ENCODE measurements at regions not wholly inside any gene's neighbourhood (a gene's known extent, or its start where the extent isn't known, plus 50 kb on each side); places are given as distances from the start of the nearest gene placed in this dataset.

- TF ChIP-seq ATF5 (CRISPR knock-in tag; IDR thresholded peaks at IDR 0.05; ENCODE audit: low read depth): no peak
- no peak for TF ChIP-seq SUZ12 (IDR thresholded peaks at IDR 0.05; ENCODE audit: low read depth, low read length)
- TF ChIP-seq, protein P1, sequence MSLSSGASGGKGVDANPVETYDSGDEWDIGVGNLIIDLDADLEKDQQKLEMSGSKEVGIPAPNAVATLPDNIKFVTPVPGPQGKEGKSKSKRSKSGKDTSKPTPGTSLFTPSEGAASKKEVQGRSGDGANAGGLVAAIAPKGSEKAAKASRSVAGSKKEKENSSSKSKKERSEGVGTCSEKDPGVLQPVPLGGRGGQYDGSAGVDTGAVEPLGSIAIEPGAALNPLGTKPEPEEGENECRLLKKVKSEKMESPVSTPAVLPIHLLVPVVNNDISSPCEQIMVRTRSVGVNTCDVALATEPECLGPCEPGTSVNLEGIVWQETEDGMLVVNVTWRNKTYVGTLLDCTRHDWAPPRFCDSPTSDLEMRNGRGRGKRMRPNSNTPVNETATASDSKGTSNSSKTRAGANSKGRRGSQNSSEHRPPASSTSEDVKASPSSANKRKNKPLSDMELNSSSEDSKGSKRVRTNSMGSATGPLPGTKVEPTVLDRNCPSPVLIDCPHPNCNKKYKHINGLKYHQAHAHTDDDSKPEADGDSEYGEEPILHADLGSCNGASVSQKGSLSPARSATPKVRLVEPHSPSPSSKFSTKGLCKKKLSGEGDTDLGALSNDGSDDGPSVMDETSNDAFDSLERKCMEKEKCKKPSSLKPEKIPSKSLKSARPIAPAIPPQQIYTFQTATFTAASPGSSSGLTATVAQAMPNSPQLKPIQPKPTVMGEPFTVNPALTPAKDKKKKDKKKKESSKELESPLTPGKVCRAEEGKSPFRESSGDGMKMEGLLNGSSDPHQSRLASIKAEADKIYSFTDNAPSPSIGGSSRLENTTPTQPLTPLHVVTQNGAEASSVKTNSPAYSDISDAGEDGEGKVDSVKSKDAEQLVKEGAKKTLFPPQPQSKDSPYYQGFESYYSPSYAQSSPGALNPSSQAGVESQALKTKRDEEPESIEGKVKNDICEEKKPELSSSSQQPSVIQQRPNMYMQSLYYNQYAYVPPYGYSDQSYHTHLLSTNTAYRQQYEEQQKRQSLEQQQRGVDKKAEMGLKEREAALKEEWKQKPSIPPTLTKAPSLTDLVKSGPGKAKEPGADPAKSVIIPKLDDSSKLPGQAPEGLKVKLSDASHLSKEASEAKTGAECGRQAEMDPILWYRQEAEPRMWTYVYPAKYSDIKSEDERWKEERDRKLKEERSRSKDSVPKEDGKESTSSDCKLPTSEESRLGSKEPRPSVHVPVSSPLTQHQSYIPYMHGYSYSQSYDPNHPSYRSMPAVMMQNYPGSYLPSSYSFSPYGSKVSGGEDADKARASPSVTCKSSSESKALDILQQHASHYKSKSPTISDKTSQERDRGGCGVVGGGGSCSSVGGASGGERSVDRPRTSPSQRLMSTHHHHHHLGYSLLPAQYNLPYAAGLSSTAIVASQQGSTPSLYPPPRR (CRISPR knock-in tag; IDR thresholded peaks at IDR 0.05; ENCODE audit: borderline replicate concordance): no peak
- TF ChIP-seq PREB (CRISPR knock-in tag; IDR thresholded peaks at IDR 0.05): no peak
Measured at GRCh38 chr7:152907042-152907761, 147.7 kb downstream of the ACTR3B start (continued).

DNA sequence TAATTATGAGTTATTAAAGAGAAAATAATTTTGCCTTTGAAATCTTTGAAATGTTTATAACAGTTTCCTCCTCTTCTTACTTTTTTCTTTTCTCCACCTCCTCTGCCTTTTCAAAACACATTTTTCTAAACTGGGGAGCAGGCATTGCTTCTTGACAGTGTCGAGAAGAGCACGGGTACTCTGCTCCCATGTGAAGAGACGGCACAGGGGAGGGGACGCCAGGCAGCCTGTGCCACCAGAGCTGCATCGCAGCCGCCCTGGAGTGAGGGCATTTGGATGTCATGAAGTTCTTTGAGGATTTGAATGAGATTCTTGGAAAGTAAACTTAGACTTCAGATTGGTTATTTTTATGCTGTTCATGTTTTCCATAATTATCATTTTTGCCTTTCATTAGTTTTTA, 149.7 kb downstream of the ACTR3B start:
- in situ Hi-C loops (cut with HindIII; ENCODE audit: extremely low pct_ligation_motif_present, low pct_unique_long_range_greater_than_20kb) (no loop called here), intact Hi-C loops (cut with micrococcal nuclease; ENCODE audit: unreplicated experiment) (no loop called here)
- no peaks in the 10 kb centered on the region for H3K79me2 ChIP-seq (ENCODE audit: insufficient read depth, low read length)
- no peak for ATAC-seq
- H3K9ac ChIP-seq (ENCODE audit: insufficient read depth, low read depth, low read length): no peak overlapping the region
- H3K4me2 ChIP-seq (ENCODE audit: low read depth, low read length): no peak overlapping the region
- 81% methylated on average over 6 of the region's 6 CpGs for WGBS (ENCODE audit: low lambda C conversion rate)
- ChIA-PET POLR2A (interaction anchor here (1.7 to 2.5 kb wide), 2 partner anchors 9 to 17 kb away, joined by 8 to 26 read pairs; no protein-coding TSS in a partner anchor), CTCF (ENCODE audit: low intra/inter-chr PET ratio, low total read pairs) (no interaction called here)
- H3K27ac ChIP-seq (ENCODE audit: extremely low read length, insufficient read depth, low read length): peak overlapping the region; percentile 95
- H2AFZ ChIP-seq (ENCODE audit: low read length): no peak overlapping the region
- no peaks in the 10 kb centered on the region for H3K36me3 ChIP-seq (replicated peaks in 1 of 2; ENCODE audit: control insufficient read depth in 1 of 2, insufficient read depth in 2 of 2, low read length in 2 of 2)
- no peak for FAIRE-seq
- DNase-seq (ENCODE audit: low spot score): no peak
- TF ChIP-seq ZNF205 (CRISPR knock-in tag; IDR thresholded peaks at IDR 0.05) (no peak), ZNF792 (CRISPR knock-in tag; IDR thresholded peaks at IDR 0.05) (no peak), ZBTB38 (CRISPR knock-in tag; IDR thresholded peaks at IDR 0.05) (peak; percentile 50; the same call in 1 of the 2 replicates)
- H4K20me1 ChIP-seq (ENCODE audit: insufficient read depth, low read length): no peaks in the 10 kb centered on the region
- H3K4me1 ChIP-seq (ENCODE audit: insufficient read depth, low read length): peaks cover 73% of the 10 kb centered on the region
- no peaks in the 10 kb centered on the region for H3K9me3 ChIP-seq (ENCODE audit: low read length)
- no peaks in the 10 kb centered on the region for H3K27me3 ChIP-seq (ENCODE audit: control insufficient read depth in 1 of 2, insufficient read depth in 2 of 2, low read length in 2 of 2)
- no TSS peak for BruUV-seq (replicated peaks)
- no peak overlapping the region for H3K4me3 ChIP-seq (replicated peaks in 1 of 3; ENCODE audit: insufficient read depth in 1 of 3, low read depth in 2 of 3, low read length in 3 of 3)
